GM12864 (cell line): ENCODE measurements at regions not wholly inside any gene's neighbourhood (a gene's known extent, or its start where the extent isn't known, plus 50 kb on each side); places are given as distances from the start of the nearest gene placed in this dataset.

Source experiments
- DNase-seq: peaks from one replicate; pipeline ENCODE4 v3.0.0-alpha.2; 2011; ENCODE audit warnings: low read depth
- H3K4me3 ChIP-seq: 2 replicates; pipeline ENCODE4 v1.5.1; 2011; ENCODE audit warnings: mild to moderate bottlenecking, low read depth, low read length, control low read depth
- TF ChIP-seq, protein P1 (sequence below): IDR thresholded peaks from 2 replicates; pipeline ENCODE4 v1.5.1; 2011; ENCODE audit warnings: low read depth, mild to moderate bottlenecking, moderate library complexity, low read length, control low read depth, inconsistent platforms; ENCODE audit errors: missing control alignments

DNA sequence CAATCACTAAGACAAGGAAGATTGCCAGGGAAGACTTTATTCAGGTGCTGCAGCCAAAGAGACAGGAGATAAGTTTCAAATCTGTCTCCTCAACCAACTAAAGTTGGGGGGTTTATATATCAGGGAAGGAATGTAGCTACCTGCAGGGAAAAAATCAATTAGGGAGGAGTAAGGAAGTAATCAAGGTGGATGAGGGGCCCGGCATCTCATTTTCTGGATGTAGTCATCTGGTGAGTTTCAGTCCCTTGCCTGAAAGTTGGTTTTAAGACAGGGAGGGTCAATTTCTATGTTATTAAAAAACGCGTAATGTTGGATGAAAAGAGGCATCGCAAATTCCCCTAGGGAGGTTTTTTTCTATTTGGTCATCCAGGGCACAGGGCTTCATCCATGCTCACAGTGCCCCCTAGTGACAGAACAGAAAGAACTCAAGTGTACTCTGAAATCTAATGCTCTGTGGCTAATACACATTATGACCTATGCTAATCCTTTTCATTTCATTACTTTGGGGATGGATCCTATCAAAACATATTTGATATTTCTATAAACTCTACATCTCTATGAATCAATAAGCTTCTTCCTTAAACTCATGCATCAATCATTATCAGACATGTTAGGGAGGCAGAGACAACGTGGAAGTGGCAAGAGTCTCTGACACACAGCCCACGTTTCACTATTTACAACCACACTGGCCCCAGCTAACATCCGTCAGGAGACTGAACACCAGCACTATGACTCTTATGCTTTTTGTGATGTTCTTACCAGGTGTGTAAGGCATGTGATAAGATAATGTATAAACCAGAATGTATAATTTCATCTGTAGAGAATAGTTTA is 1577.0 kb upstream of the TENM3 start:
- TF ChIP-seq, protein P1, sequence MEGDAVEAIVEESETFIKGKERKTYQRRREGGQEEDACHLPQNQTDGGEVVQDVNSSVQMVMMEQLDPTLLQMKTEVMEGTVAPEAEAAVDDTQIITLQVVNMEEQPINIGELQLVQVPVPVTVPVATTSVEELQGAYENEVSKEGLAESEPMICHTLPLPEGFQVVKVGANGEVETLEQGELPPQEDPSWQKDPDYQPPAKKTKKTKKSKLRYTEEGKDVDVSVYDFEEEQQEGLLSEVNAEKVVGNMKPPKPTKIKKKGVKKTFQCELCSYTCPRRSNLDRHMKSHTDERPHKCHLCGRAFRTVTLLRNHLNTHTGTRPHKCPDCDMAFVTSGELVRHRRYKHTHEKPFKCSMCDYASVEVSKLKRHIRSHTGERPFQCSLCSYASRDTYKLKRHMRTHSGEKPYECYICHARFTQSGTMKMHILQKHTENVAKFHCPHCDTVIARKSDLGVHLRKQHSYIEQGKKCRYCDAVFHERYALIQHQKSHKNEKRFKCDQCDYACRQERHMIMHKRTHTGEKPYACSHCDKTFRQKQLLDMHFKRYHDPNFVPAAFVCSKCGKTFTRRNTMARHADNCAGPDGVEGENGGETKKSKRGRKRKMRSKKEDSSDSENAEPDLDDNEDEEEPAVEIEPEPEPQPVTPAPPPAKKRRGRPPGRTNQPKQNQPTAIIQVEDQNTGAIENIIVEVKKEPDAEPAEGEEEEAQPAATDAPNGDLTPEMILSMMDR: peak; percentile 69
- DNase-seq: no peak
- no peak overlapping the region for H3K4me3 ChIP-seq

DNA sequence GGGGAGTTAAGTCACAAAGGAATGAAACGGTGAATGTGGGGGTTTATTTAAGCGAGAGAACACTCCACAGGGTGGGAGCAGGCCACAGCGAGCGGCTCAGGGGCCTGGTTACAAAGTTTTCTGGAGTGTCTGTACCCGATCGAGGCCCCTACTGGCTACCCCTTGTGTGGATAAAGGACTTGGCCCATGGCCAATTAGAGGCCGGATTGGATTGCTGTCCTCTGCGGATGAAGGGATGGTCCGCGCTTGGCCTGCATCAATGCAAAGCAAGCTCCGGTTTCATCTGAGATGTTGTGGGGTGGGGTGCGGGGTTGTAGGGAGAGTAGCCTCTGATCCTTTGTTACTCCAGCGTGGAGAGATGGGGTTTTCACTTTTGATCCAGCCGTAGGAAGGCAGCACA is 1574.5 kb upstream of the TENM3 start:
- DNase-seq: no peak
- no peak overlapping the region for H3K4me3 ChIP-seq
- TF ChIP-seq, protein P1: no peak

DNA sequence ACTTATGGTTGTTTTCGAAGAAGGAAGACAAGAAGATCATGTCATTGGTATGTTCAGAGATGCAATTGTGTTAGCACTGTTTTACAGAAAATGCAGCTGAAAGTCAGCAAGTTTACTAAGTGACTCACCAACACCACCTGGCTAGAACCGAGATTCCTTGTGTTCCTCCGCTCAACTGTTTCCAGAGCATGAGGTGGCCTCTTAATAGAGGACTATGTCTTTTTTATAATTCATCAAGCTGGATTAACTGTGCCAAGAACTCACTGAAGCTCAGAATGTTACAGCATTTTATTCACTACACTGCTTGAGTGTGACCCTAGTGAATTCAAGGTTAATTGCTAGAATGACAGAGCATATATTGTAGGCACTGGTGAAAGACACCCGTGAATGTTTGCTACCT is 1573.5 kb upstream of the TENM3 start:
- DNase-seq: no peak
- TF ChIP-seq, protein P1: no peak

DNA sequence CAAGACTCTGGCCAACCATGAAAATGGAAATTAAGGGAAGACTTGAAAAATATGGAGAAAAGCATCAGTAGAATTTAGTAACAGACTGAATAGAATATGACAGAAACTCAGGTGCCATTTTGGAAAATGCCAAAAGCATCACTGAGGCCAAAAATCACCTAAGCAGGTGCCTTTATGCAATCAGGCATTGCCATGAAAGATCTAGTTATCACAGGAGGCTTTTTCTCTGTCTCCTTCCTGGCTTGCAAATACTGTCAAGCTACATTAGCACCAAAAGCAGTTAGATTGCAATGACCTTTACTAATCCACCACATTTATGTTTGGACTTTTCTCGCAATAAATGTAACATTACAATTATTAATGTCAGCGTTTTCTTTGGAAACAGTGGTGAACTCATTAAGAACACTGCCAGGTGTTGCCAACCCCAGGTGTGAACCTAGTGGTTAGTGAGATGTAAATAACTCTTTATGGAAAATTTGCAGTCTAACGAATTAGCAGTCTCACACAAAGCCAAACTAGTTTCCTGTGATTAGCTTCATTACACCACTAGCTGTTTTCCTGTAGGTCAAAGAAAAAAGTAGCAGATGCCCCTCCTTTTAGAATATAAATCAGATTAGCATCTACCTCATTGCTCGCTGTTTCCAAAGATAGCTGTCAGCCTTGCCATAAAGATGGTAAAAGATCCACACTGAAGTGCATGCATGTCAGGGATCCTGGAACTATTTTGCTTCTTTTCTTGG is 1568.4 kb upstream of the TENM3 start:
- no peak for DNase-seq
- no peak overlapping the region for H3K4me3 ChIP-seq

More for the DNA sequence above, 1573.5 kb upstream of the TENM3 start:
- no peak overlapping the region for H3K4me3 ChIP-seq

DNA sequence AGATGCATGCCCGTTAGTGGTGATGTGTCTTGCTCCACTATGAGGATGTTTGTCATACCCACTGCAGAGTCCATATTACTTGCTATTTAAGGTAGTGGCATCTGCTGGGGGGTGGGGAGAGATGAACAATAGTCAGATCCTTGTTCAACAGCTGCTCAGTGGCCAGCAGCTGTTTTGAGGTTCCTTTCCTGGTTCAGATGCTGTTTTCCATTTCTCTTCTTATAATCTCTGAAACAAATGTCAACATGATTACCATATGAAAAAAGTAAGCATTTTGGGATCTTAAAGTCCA is 1567.9 kb upstream of the TENM3 start:
- DNase-seq: no peak
- no peak overlapping the region for H3K4me3 ChIP-seq
- TF ChIP-seq, protein P1: no peak

More for the DNA sequence above, 1568.4 kb upstream of the TENM3 start:
- TF ChIP-seq, protein P1: no peak

DNA sequence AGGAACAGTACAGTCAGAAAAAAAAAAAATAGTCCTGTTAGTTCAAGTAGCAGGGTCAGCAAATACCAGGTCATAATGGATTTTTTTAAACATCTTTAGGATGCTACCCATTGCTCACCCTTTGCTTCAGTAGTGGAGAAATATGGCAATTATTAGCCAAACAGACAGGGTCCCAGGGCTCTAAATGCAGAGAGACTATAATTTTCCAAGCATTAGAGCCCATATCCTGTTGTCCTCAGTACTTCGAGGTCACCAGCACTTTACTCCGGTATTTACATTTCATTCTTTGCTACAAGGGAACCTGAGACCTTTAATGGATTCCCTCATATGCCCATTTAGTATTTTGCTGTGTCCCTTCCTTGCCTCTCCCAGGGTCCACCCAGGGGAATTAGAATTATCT is 1562.9 kb upstream of the TENM3 start:
- TF ChIP-seq, protein P1: no peak
- no peak overlapping the region for H3K4me3 ChIP-seq
- DNase-seq: no peak
